PC-3 (cell line): ENCODE measurements at regions not wholly inside any gene's neighbourhood (a gene's known extent, or its start where the extent isn't known, plus 50 kb on each side); places are given as distances from the start of the nearest gene placed in this dataset.

Experiments
- ATAC-seq: fragments of 200-7000 bp; cut with Tn5 transposase; 2 replicates; pipeline ENCODE4 v1.9.1; 2020; ENCODE audit warnings: mild to moderate bottlenecking, moderate library complexity
- BruUV-seq: library from RNA; stranded (reverse); fragments of 400-500 nt; replicated peaks from 2 replicates; lab custom pipeline; 2021; lab: Mats Ljungman, UMichigan
- CTCF ChIA-PET: fragments of 300-600 bp; sonication (Branson Sonifier 250); formaldehyde crosslinking; loops from one replicate; lab custom pipeline; 2022; ENCODE audit warnings: antibody characterized with exemption; lab: Charles Lee
- POLR2A ChIA-PET: fragments of 300-600 bp; sonication (Branson Sonifier 250); formaldehyde crosslinking; loops from one replicate; lab custom pipeline; 2022; ENCODE audit warnings: antibody characterized with exemption; ENCODE audit not compliant: unreplicated experiment; lab: Charles Lee
- DNase-seq: peaks from one replicate; pipeline ENCODE4 v3.0.0-alpha.2; 2015
- H2AFZ ChIP-seq: fragments of 300-600 bp; sonication (generic); 2 replicates; pipeline ENCODE4 v1.6.0; 2016; ENCODE audit warnings: antibody characterized with exemption, low read length
- H3F3A ChIP-seq: fragments of 300-600 bp; sonication (generic); one replicate; pipeline ENCODE4 v1.6.0; 2017; ENCODE audit warnings: antibody characterized with exemption, low read length, control low read depth, mild to moderate bottlenecking; ENCODE audit not compliant: unreplicated experiment
- H3K27ac ChIP-seq: fragments of 300-600 bp; sonication (generic); 2 replicates; pipeline ENCODE4 v1.5.1; 2016; ENCODE audit warnings: mild to moderate bottlenecking, low read length
- H3K27me3 ChIP-seq: fragments of 300-600 bp; sonication (generic); 2 replicates; pipeline ENCODE4 v1.6.1; 2016; ENCODE audit warnings: low read length, mixed read lengths
- H3K36me3 ChIP-seq: fragments of 300-600 bp; sonication (generic); 2 replicates; pipeline ENCODE4 v1.6.1; 2016; ENCODE audit warnings: low read depth, mixed run types, low read length, mixed read lengths
- H3K4me1 ChIP-seq: fragments of 300-600 bp; sonication (generic); 2 replicates; pipeline ENCODE4 v1.5.1; 2016; ENCODE audit warnings: low read length; ENCODE audit not compliant: insufficient read depth
- H3K4me2 ChIP-seq: fragments of 300-600 bp; sonication (generic); 2 replicates; pipeline ENCODE4 v1.6.0; 2016; ENCODE audit warnings: low read length
- H3K4me3 ChIP-seq: fragments of 300-600 bp; sonication (generic); 2 replicates; pipeline ENCODE4 v1.5.1; 2016; ENCODE audit warnings: mild to moderate bottlenecking, low read length, mixed read lengths
- H3K79me2 ChIP-seq: fragments of 300-600 bp; sonication (generic); 2 replicates; pipeline ENCODE4 v1.6.1; 2017; ENCODE audit warnings: low read length, mixed read lengths
- H3K9ac ChIP-seq: fragments of 300-600 bp; sonication (generic); 2 replicates; pipeline ENCODE4 v1.6.0; 2016; ENCODE audit warnings: mild to moderate bottlenecking, low read length
- H3K9me2 ChIP-seq: fragments of 300-600 bp; sonication (generic); replicated peaks from 2 replicates; pipeline ENCODE4 v1.6.1; 2016; ENCODE audit warnings: mixed run types, low read length, mixed read lengths
- H3K9me3 ChIP-seq: fragments of 300-600 bp; sonication (generic); 2 replicates; pipeline ENCODE4 v1.6.1; 2016; ENCODE audit warnings: low read length, mixed read lengths
- H4K20me1 ChIP-seq: fragments of 300-600 bp; sonication (generic); 2 replicates; pipeline ENCODE4 v1.6.1; 2016; ENCODE audit warnings: low read length, mixed read lengths
- EZH2 ChIP-seq: fragments of 300-600 bp; sonication (generic); IDR thresholded peaks from one replicate; pipeline ENCODE4 v1.6.1; 2017; ENCODE audit warnings: antibody characterized with exemption, mild to moderate bottlenecking, low read length; ENCODE audit not compliant: unreplicated experiment
- EZH2phosphoT487 ChIP-seq: fragments of 300-600 bp; sonication (generic); IDR thresholded peaks from 2 replicates; pipeline ENCODE4 v1.6.1; 2018; ENCODE audit warnings: mild to moderate bottlenecking, antibody characterized with exemption, low read length, borderline replicate concordance
- intact Hi-C: fragments of 100-400 bp; cut with micrococcal nuclease; formaldehyde crosslinking; loops from 2 replicates; pipeline ENCODE4 v1.9.0; 2023
- TF ChIP-seq, protein P1 (sequence below): fragments of 300-600 bp; sonication (generic); conservative IDR thresholded peaks from 2 replicates; pipeline ENCODE4 v1.5.1; 2017; ENCODE audit warnings: antibody characterized with exemption, low read depth, mild to moderate bottlenecking, low read length

DNA sequence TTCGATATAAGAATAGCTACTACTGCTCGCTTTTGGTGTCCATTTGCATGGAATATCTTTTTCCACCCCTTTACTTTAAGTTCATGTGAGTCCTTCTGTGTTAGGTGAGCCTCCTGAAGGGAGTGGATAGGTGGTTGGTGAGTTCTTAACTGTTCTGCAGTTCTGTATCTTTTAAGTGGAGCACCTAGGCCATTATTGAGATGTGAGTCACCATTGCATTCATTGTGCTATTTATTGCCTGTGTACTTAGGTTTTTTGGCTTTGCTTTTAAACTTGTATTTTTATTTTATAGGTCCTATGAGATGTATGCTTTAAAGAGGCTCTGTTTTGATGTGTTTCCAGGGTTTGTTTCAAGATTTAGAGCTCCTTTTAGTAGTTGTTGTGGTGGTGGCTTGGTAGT, 1430.8 kb downstream of the REEP3 start:
- Histone ChIP-seq H3K27ac (no peak overlapping the region), H2AFZ (no peak overlapping the region), H3K9me3 (no peaks in the 10 kb centered on the region), H3K79me2 (no peaks in the 10 kb centered on the region), H3K9ac (no peak overlapping the region), H4K20me1 (no peaks in the 10 kb centered on the region), H3F3A (no peaks in the 10 kb centered on the region), H3K4me2 (no peak overlapping the region), H3K36me3 (no peaks in the 10 kb centered on the region), H3K9me2 (peaks cover 3% of the 10 kb centered on the region; the same call in 1 of the 2 replicates), H3K4me3 (no peak overlapping the region), H3K27me3 (no peaks in the 10 kb centered on the region), H3K4me1 (no peaks in the 10 kb centered on the region; the same call in 1 of the 2 replicates)
- peak; percentile 100 for ATAC-seq
- peak; percentile 74 for DNase-seq
- ChIA-PET POLR2A (interaction anchor here (0.7 kb wide), 1 partner anchor 60 kb away, joined by 3 read pairs; no protein-coding TSS in a partner anchor), CTCF (interaction anchor here (0.6 kb wide), 1 partner anchor 233 kb away, joined by 3 read pairs; no protein-coding TSS in a partner anchor)
- TF ChIP-seq EZH2: no peak
- no peak for TF ChIP-seq EZH2phosphoT487
- TF ChIP-seq, protein P1, sequence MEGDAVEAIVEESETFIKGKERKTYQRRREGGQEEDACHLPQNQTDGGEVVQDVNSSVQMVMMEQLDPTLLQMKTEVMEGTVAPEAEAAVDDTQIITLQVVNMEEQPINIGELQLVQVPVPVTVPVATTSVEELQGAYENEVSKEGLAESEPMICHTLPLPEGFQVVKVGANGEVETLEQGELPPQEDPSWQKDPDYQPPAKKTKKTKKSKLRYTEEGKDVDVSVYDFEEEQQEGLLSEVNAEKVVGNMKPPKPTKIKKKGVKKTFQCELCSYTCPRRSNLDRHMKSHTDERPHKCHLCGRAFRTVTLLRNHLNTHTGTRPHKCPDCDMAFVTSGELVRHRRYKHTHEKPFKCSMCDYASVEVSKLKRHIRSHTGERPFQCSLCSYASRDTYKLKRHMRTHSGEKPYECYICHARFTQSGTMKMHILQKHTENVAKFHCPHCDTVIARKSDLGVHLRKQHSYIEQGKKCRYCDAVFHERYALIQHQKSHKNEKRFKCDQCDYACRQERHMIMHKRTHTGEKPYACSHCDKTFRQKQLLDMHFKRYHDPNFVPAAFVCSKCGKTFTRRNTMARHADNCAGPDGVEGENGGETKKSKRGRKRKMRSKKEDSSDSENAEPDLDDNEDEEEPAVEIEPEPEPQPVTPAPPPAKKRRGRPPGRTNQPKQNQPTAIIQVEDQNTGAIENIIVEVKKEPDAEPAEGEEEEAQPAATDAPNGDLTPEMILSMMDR: no peak
- BruUV-seq: no TSS peak
- intact Hi-C loops: no loop called here

- no peak for ATAC-seq
- no TSS peak for BruUV-seq
- intact Hi-C loops: no loop called here
- no peak for DNase-seq
- ChIA-PET CTCF (no interaction called here), POLR2A (no interaction called here)
- no peaks in the 10 kb centered on the region for H3K36me3 ChIP-seq
- no peaks in the 10 kb centered on the region for H3K9me3 ChIP-seq
- no peak overlapping the region for H3K4me3 ChIP-seq
- peaks cover 8% of the 10 kb centered on the region; the same call in 1 of the 2 replicates for H3K4me1 ChIP-seq
- no peak overlapping the region for H3K9ac ChIP-seq
- no peak overlapping the region for H3K4me2 ChIP-seq
- H4K20me1 ChIP-seq: no peaks in the 10 kb centered on the region
- no peak for TF ChIP-seq EZH2phosphoT487
- no peak for TF ChIP-seq EZH2
- TF ChIP-seq, protein P1: no peak
- no peaks in the 10 kb centered on the region for H3K79me2 ChIP-seq
- no peak overlapping the region for H2AFZ ChIP-seq
- H3K9me2 ChIP-seq: peaks cover 3% of the 10 kb centered on the region; the same call in 1 of the 2 replicates
- H3K27ac ChIP-seq: no peak overlapping the region
- no peaks in the 10 kb centered on the region for H3F3A ChIP-seq
- no peaks in the 10 kb centered on the region for H3K27me3 ChIP-seq
Observed at GRCh38 chr10:64956441-64956840, 1435.2 kb downstream of the REEP3 start.

- TF ChIP-seq EZH2phosphoT487: no peak
- no peak for TF ChIP-seq EZH2
- TF ChIP-seq, protein P1: no peak
- no peaks in the 10 kb centered on the region for H3F3A ChIP-seq
Observed at GRCh38 chr10:64959116-64959515, 1437.9 kb downstream of the REEP3 start.

More at GRCh38 chr10:64959116-64959515, 1437.9 kb downstream of the REEP3 start:
- ChIA-PET POLR2A (interaction anchor here (0.6 kb wide), 1 partner anchor 1951 kb away, joined by 3 read pairs; no protein-coding TSS in a partner anchor), CTCF (no interaction called here)
- H3K36me3 ChIP-seq: no peaks in the 10 kb centered on the region
- H3K9me3 ChIP-seq: no peaks in the 10 kb centered on the region
- intact Hi-C loops: no loop called here
- no peak overlapping the region for H3K4me2 ChIP-seq
- peaks cover 3% of the 10 kb centered on the region; the same call in 1 of the 2 replicates for H3K9me2 ChIP-seq
- ATAC-seq: no peak
- H3K9ac ChIP-seq: no peak overlapping the region
- no peaks in the 10 kb centered on the region for H3K27me3 ChIP-seq
- H3K4me1 ChIP-seq: peaks cover 8% of the 10 kb centered on the region; the same call in 1 of the 2 replicates
- H2AFZ ChIP-seq: no peak overlapping the region
- H3K79me2 ChIP-seq: no peaks in the 10 kb centered on the region
- no TSS peak for BruUV-seq
- no peak for DNase-seq
- no peaks in the 10 kb centered on the region for H4K20me1 ChIP-seq
- no peak overlapping the region for H3K27ac ChIP-seq
- no peak overlapping the region for H3K4me3 ChIP-seq
